ENCODE measurements at regions not wholly inside any gene's neighbourhood (a gene's known extent, or its start where the extent isn't known, plus 50 kb on each side); places are given as distances from the start of the nearest gene placed in this dataset.

DNA sequence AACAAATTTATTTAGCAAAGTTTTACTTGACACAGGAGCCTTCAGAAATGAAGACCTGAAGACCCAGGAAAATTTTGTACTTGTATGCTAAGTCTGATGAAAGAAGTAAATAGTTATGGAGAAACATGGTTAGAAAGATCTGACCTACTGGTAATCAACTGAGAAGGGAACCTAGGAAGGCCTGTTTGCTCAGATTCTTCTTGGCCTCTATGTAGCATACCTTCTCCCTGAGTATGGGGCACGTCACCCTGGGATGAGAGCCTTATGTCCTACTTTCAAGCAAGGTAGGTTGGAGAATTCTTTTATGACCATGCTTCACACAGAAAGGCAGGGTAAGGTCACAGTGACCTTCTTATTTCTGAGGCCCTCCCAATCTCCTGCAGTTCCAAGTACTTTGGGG lies 178.6 kb upstream of the CREB1 start:
- Histone ChIP-seq H2BK120ac (ENCODE audit: low read depth, low read length) (no peak overlapping the region), H3K4me1 (ENCODE audit: control insufficient read depth, insufficient read depth, low read length) (peaks cover 2% of the 10 kb centered on the region; the same call in 1 of the 2 replicates), H3K9ac (ENCODE audit: low read depth, low read length) (no peak overlapping the region), H4K8ac (ENCODE audit: low read depth in 2 of 2, low read length in 2 of 2) (no peak overlapping the region), H4K5ac (ENCODE audit: low read depth, low read length) (no peak overlapping the region), H3K18ac (ENCODE audit: low read depth, low read length) (no peak overlapping the region), H3K36me3 (ENCODE audit: control insufficient read depth, insufficient read depth, low read length) (no peaks in the 10 kb centered on the region), H3K27ac (ENCODE audit: insufficient read depth, low read length) (no peak overlapping the region), H2AK9ac (replicated peaks; ENCODE audit: low read depth, low read length, poor library complexity) (no peak overlapping the region), H3K9me1 (ENCODE audit: insufficient read depth, low read length) (no peaks in the 10 kb centered on the region), H3K56ac (ENCODE audit: extremely low read depth, insufficient read depth, low read length) (no peak overlapping the region), H3K14ac (replicated peaks; ENCODE audit: low read depth, low read length) (0 out of 2 replicates have a peak overlapping the region, but pooled peaks have one; percentile 44), H2BK5ac (ENCODE audit: low read depth, low read length, poor library complexity, severe bottlenecking) (no peak overlapping the region), H4K91ac (ENCODE audit: insufficient read depth, low read depth, low read length) (no peak overlapping the region), H4K20me1 (ENCODE audit: insufficient read depth, low read length) (no peaks in the 10 kb centered on the region), H2BK20ac (ENCODE audit: low read depth, low read length) (no peak overlapping the region), H3K23ac (ENCODE audit: low read depth, low read length) (no peak overlapping the region), H2BK15ac (ENCODE audit: low read depth, low read length) (no peak overlapping the region), H2AK5ac (ENCODE audit: low read depth, low read length) (no peak overlapping the region), H3K79me1 (ENCODE audit: low read depth in 1 of 2, low read length in 2 of 2) (no peaks in the 10 kb centered on the region), H3K4me2 (ENCODE audit: low read depth, low read length) (no peak overlapping the region), H3K9me3 (ENCODE audit: control insufficient read depth, insufficient read depth, low read length) (no peaks in the 10 kb centered on the region), H3K4ac (ENCODE audit: low read depth, low read length) (no peak overlapping the region), H3K4me3 (ENCODE audit: insufficient read depth, low read depth, low read length) (no peak overlapping the region), H2AFZ (replicated peaks; ENCODE audit: low read length, poor library complexity) (no peak overlapping the region), H3K27me3 (ENCODE audit: control insufficient read depth, insufficient read depth, low read length) (no peaks in the 10 kb centered on the region)
- ChIA-PET CTCF (no interaction called here), POLR2A (ENCODE audit: unreplicated experiment) (no interaction called here)
- no peak for ATAC-seq (ENCODE audit: low read depth)
- dilution Hi-C loops (cut with HindIII; ENCODE audit: low sequenced_read_pairs, unreplicated experiment) (no loop called here), intact Hi-C loops (cut with micrococcal nuclease) (no loop called here), in situ Hi-C loops (cut with MboI; ENCODE audit: low sequenced_read_pairs) (no loop called here)
- WGBS, 2 experiments (ENCODE audit: extremely low coverage in 2 of 2, insufficient read length in 1 of 2) = no CpG with 5 or more reads among the region's 1 CpG
- TF ChIP-seq MAZ (IDR thresholded peaks at IDR 0.05; ENCODE audit: borderline replicate concordance, low read depth, low read length) (no peak), CHD1 (IDR thresholded peaks at IDR 0.05; ENCODE audit: low read depth, low read length) (no peak), RFX5 (IDR thresholded peaks at IDR 0.05; ENCODE audit: low read depth, low read length) (no peak), MXI1 (IDR thresholded peaks at IDR 0.05; ENCODE audit: borderline replicate concordance, low read depth, low read length) (no peak), CEBPB (IDR thresholded peaks at IDR 0.05; ENCODE audit: low read depth, low read length) (no peak)
- TF ChIP-seq, protein P1, sequence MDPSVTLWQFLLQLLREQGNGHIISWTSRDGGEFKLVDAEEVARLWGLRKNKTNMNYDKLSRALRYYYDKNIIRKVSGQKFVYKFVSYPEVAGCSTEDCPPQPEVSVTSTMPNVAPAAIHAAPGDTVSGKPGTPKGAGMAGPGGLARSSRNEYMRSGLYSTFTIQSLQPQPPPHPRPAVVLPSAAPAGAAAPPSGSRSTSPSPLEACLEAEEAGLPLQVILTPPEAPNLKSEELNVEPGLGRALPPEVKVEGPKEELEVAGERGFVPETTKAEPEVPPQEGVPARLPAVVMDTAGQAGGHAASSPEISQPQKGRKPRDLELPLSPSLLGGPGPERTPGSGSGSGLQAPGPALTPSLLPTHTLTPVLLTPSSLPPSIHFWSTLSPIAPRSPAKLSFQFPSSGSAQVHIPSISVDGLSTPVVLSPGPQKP (IDR thresholded peaks at IDR 0.05; ENCODE audit: borderline replicate concordance, low read depth, low read length) = no peak
- BruUV-seq (replicated peaks) = no TSS peak
- DNase-seq = no peak

All from IMR-90 (cell line).